ENCODE measurements at regions not wholly inside any gene's neighbourhood (a gene's known extent, or its start where the extent isn't known, plus 50 kb on each side); places are given as distances from the start of the nearest gene placed in this dataset.
"Not testable (repeated sequence)": the region's sequence is repeated elsewhere in the genome, so short reads cannot be mapped to it uniquely, and the experiment has no call there.

DNA sequence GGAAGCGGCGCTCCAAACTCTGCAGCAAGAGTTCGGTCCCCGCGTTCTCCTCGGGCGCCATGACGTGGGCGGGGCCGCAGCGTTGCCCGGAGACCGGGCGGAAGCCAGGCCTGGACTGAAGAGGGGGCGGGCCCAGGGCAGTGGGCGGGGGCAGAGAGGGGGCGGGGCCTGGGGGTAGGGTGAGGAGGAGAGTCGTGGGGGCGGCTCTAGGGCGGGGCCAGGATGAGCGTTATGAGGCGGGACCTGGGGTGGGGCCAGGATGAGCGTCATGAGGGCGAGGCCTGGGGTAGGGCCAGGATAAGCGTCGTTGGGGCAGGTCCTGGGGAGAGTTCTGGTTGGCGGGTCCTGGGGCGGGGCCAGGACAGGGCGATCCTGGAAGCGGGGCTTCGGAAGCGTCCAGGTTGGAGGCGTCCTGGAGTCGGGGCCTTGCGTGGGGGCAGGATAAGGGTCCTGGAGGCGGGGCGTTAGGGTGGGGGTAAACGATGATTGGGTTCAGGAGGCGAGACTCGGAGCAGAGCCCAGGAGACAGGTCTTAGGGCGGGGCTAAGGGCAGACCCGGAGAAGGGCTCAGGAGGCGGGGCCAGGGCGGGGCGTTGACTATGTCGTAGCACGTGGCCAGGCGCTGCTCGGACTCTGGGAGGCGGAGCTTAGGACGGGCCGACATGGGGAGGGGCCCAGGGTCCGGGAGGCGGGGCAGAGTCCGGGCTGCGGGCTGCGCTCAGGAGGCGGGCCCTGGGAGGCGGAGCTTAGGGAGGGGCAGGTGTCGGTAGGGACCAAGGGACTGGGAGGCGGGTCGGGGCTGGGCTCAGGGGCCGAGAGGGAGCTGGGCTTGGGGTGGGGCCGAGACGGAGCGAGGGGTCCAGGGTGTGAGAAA is 131.1 kb upstream of the ALDH3B2 start:
- 2% methylated on average over 51 of the region's 66 CpGs; no CpG with 5 or more reads in 1 of the 2 donors for WGBS, 2 donors (ENCODE audit: low coverage in 1 of 2)
- H3K9me3 ChIP-seq; H3K4me1 ChIP-seq; in situ Hi-C loops (cut with MboI; ENCODE audit: low pct_ligation_motif_present in 1 of 4, low pct_unique_long_range_greater_than_20kb in 1 of 4, low sequenced_read_pairs in 3 of 4); H3K36me3 ChIP-seq; H3K27me3 ChIP-seq; intact Hi-C loops (cut with DNase I; ENCODE audit: low total_unique reads): not testable (repeated sequence)
- H3K27ac ChIP-seq = peak overlapping the region; percentile 84 to 92 (median 89)
- DNase-seq = peak; percentile 100
- peak; percentile 52 for TF ChIP-seq POLR2A (IDR thresholded peaks at IDR 0.05)
- TF ChIP-seq POLR2AphosphoS5 (IDR thresholded peaks at IDR 0.05) = peak in 1 of 3 donors; percentile 45
- peak overlapping the region; percentile 49 to 76 (median 68) for H3K4me3 ChIP-seq

DNA sequence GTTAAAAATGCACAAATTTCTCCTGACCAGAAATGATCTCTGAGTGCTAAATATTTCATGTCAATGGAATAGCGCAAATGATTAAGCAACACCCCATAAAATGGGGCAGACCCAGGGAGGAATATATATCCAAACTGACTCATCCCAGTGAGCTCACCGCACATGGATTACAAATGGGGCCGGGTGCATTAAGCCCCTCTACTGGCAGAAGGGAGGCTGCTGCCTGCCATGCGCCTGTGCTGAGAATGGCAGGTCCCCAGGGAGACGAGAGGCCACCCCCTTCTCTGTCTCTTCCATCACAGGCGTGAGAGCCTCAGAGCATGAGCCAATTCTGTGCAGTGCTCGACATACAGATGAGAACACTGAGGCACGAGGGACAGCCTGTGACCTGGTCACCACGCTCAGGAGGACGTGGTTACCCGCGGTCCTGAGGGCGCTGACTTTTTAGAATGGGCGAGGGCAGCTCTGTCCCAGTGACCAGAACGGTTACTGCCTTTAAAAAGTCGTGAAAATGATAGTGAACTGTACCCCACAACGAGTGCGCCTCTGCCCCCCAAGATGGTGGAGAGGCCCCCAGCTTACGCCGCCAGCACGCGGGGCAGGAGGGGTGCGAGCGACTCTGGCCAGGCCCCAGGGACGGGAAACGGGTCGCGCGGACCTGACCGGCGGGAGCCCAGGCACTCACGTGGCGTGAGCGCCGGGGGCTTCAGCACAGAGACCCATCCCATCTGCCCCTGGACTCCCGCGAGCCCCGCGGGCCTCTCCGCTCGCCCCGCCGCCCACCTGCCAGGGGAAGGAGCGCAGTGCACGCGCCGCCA is 130.2 kb upstream of the ALDH3B2 start:
- H3K27me3 ChIP-seq; in situ Hi-C loops (cut with MboI; ENCODE audit: low pct_ligation_motif_present in 1 of 4, low pct_unique_long_range_greater_than_20kb in 1 of 4, low sequenced_read_pairs in 3 of 4); H3K4me1 ChIP-seq; H3K36me3 ChIP-seq; H3K9me3 ChIP-seq; DNase-seq; intact Hi-C loops (cut with DNase I; ENCODE audit: low total_unique reads): not testable (repeated sequence)
- Histone ChIP-seq H3K27ac (peak overlapping the region; percentile 82 to 92 (median 86)), H3K4me3 (peak overlapping the region; percentile 49 to 76 (median 68))
- 2 to 60% methylated on average over 1 to 47 of the region's 47 CpGs for WGBS, 2 donors (ENCODE audit: low coverage in 1 of 2)

DNA sequence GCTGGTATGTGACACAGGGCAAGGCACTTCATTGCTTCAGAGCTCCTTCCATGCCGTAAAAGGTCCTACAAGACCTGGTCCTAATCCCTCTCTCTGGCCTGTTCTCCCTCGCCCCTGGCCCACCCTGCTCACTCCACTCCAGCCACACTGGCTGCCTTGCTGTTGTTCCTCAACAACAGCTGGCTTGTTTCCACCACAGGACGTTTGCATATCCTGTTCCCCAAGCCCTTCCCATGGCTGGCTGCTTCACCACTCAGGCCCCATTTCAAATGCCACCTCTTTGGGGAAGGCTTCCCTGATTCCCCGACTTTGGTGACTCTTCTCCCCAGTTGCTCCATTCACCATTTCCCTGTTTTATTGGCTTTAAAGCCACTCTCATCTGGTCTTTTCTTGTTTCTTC is 129.1 kb upstream of the ALDH3B2 start:
- WGBS, 2 donors (ENCODE audit: low coverage in 1 of 2) = 58 to 76% methylated on average over 3 to 4 of the region's 4 CpGs
- H3K9me3 ChIP-seq; H3K4me3 ChIP-seq; intact Hi-C loops (cut with DNase I; ENCODE audit: low total_unique reads); H3K4me1 ChIP-seq; H3K27ac ChIP-seq; in situ Hi-C loops (cut with MboI; ENCODE audit: low pct_ligation_motif_present in 1 of 4, low pct_unique_long_range_greater_than_20kb in 1 of 4, low sequenced_read_pairs in 3 of 4); H3K27me3 ChIP-seq; DNase-seq; H3K36me3 ChIP-seq: not testable (repeated sequence)

DNA sequence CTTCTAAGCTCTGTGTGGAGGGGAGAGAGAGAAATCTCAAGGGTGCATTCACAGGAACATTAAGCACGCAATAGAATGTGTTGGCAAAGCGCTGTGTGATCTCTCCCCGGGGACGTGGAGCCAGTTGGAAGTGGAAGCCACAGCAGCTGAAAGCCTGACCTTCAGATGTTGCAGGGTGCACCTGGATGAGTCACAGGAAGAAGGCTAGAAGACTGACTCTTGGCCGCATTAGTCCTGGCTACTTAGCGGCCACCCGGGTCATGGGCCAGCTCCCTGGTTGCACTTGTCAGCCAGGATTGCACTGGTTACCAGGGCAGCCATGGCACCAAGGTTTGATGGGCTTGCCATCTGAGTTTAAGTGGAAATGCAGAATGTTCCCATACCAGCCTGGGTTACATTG is 128.6 kb upstream of the ALDH3B2 start:
- intact Hi-C loops (cut with DNase I; ENCODE audit: low total_unique reads); in situ Hi-C loops (cut with MboI; ENCODE audit: low pct_ligation_motif_present in 1 of 4, low pct_unique_long_range_greater_than_20kb in 1 of 4, low sequenced_read_pairs in 3 of 4); H3K4me1 ChIP-seq: not testable (repeated sequence)

DNA sequence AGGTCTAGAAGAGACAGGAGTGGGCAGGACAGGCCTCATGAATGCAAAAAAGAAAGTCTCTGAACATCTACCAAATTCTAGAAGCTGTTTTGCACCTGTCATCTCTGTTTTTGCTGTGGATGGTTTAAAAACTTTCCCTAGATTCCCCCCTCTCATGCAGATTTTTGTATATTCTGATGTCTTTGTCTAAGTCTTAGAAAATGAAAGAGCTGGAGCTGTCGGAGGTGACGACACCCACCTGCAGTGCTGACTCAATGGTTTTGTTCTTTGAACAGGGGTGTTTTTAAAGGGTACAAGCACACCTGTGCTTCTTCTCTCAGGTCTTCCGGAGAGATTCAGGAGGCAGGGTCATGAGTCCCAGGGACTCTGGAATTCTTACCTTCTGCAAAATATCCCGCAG is 128.2 kb upstream of the ALDH3B2 start:
- H3K27me3 ChIP-seq; in situ Hi-C loops (cut with MboI; ENCODE audit: low pct_ligation_motif_present in 1 of 4, low pct_unique_long_range_greater_than_20kb in 1 of 4, low sequenced_read_pairs in 3 of 4); H3K9me3 ChIP-seq; H3K4me1 ChIP-seq; H3K4me3 ChIP-seq; H3K27ac ChIP-seq; H3K36me3 ChIP-seq; DNase-seq; intact Hi-C loops (cut with DNase I; ENCODE audit: low total_unique reads): not testable (repeated sequence)
- WGBS, 2 donors (ENCODE audit: low coverage in 1 of 2) = 92% methylated on average over 3 of the region's 4 CpGs; no CpG with 5 or more reads in 1 of the 2 donors

More for the DNA sequence above, 128.6 kb upstream of the ALDH3B2 start:
- H3K27ac ChIP-seq, H3K4me3 ChIP-seq, H3K9me3 ChIP-seq, H3K27me3 ChIP-seq, DNase-seq, H3K36me3 ChIP-seq: not testable (repeated sequence)
- WGBS, 2 donors (ENCODE audit: low coverage in 1 of 2) = 75% methylated on average over 7 of the region's 7 CpGs; no CpG with 5 or more reads in 1 of the 2 donors

DNA sequence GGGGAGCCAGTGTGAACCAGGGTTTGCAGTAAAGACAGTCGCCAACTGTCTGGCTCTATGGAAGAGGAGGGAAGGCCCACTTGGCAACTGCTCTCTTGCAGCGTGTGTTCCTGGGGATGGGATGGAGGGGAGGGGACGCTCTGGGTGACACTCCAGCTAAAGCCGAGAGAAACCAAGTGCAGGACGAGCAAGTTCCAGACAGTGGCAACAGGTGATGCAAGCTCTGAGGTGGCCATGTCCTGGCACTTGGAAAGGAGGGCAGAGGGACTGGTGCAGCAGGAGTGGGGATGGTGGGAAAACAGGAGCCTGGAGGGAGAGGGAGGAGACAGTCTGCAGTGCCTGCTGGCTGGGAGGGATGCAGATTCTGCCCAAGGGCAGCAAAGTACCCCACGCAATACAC is 127.0 kb upstream of the ALDH3B2 start:
- H3K9me3 ChIP-seq; H3K27me3 ChIP-seq; H3K27ac ChIP-seq; H3K4me1 ChIP-seq; intact Hi-C loops (cut with DNase I; ENCODE audit: low total_unique reads); H3K36me3 ChIP-seq; in situ Hi-C loops (cut with MboI; ENCODE audit: low pct_ligation_motif_present in 1 of 4, low pct_unique_long_range_greater_than_20kb in 1 of 4, low sequenced_read_pairs in 3 of 4); H3K4me3 ChIP-seq; DNase-seq: not testable (repeated sequence)
- 85 to 100% methylated on average over 2 to 6 of the region's 6 CpGs for WGBS, 2 donors (ENCODE audit: low coverage in 1 of 2)

DNA sequence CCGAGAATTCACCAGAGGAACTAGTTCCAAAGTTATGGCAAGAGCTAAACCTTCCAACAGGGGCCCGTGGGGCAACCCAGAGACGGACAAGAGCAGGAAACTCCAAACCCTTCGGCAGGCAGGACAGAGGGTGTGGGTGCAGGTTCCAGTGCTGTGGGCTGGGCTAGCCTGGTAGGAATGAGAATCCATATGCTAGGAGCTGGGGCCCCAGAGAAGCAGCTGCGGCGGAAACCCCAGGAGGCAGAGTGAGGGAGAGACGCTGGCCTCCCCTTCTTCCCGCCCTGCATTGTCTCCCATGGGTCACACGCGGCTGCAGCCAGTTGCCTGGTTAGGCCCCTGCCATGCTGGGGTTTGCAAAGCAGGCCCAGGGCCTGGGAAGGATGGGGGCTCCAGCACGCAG is 126.2 kb upstream of the ALDH3B2 start:
- H3K4me3 ChIP-seq; H3K27me3 ChIP-seq; in situ Hi-C loops (cut with MboI; ENCODE audit: low pct_ligation_motif_present in 1 of 4, low pct_unique_long_range_greater_than_20kb in 1 of 4, low sequenced_read_pairs in 3 of 4); intact Hi-C loops (cut with DNase I; ENCODE audit: low total_unique reads); H3K27ac ChIP-seq; H3K9me3 ChIP-seq; H3K36me3 ChIP-seq; H3K4me1 ChIP-seq; DNase-seq: not testable (repeated sequence)
- WGBS, 2 donors (ENCODE audit: low coverage in 1 of 2) = 91% methylated on average over 11 of the region's 11 CpGs; no CpG with 5 or more reads in 1 of the 2 donors
